ENCODE measurements at regions not wholly inside any gene's neighbourhood (a gene's known extent, or its start where the extent isn't known, plus 50 kb on each side); places are given as distances from the start of the nearest gene placed in this dataset.

- H2AFZ ChIP-seq (ENCODE audit: low read depth, low read length, severe bottlenecking), result no peak overlapping the region
- TF ChIP-seq CTCF (IDR thresholded peaks at IDR 0.05; ENCODE audit: insufficient read depth, low read length, poor library complexity, severe bottlenecking) (no peak), EZH2phosphoT487 (conservative IDR thresholded peaks at IDR 0.05; ENCODE audit: low read length) (no peak)
Observed at GRCh38 chr9:1718836-1719235, 296.3 kb upstream of the SMARCA2 start.

GRCh38 chr9:1721196-1721595 lies 294.0 kb upstream of the SMARCA2 start:
- H4K20me1 ChIP-seq (ENCODE audit: low read depth, low read length), result no peaks in the 10 kb centered on the region
- H3K79me2 ChIP-seq (ENCODE audit: insufficient read depth, low read length), result no peaks in the 10 kb centered on the region
- no peaks in the 10 kb centered on the region for H3K9me3 ChIP-seq (ENCODE audit: insufficient read depth, low read length)
- H3K9me2 ChIP-seq (replicated peaks; ENCODE audit: insufficient read depth, low read length), result no peaks in the 10 kb centered on the region
- H2AFZ ChIP-seq (ENCODE audit: low read depth, low read length, severe bottlenecking), result no peak overlapping the region
- H3K36me3 ChIP-seq (ENCODE audit: low read length), result no peaks in the 10 kb centered on the region
- H3K9ac ChIP-seq (ENCODE audit: low read length), result no peak overlapping the region
- H3K27me3 ChIP-seq (ENCODE audit: low read length), result no peaks in the 10 kb centered on the region
- H3F3A ChIP-seq (ENCODE audit: insufficient read depth), result no peaks in the 10 kb centered on the region
- H3K27ac ChIP-seq (ENCODE audit: low read depth, low read length), result no peak overlapping the region
- no peak overlapping the region for H3K4me2 ChIP-seq (ENCODE audit: low read depth, low read length, poor library complexity, severe bottlenecking)
- TF ChIP-seq EZH2phosphoT487 (conservative IDR thresholded peaks at IDR 0.05; ENCODE audit: low read length) (no peak), CTCF (IDR thresholded peaks at IDR 0.05; ENCODE audit: insufficient read depth, low read length, poor library complexity, severe bottlenecking) (no peak)
- no peak overlapping the region for H3K4me3 ChIP-seq (ENCODE audit: insufficient read depth, low read length, poor library complexity, severe bottlenecking)

More at GRCh38 chr9:1718836-1719235, 296.3 kb upstream of the SMARCA2 start:
- Histone ChIP-seq H3K79me2 (ENCODE audit: insufficient read depth, low read length) (no peaks in the 10 kb centered on the region), H3K9me2 (replicated peaks; ENCODE audit: insufficient read depth, low read length) (no peaks in the 10 kb centered on the region), H4K20me1 (ENCODE audit: low read depth, low read length) (no peaks in the 10 kb centered on the region), H3K4me3 (ENCODE audit: insufficient read depth, low read length, poor library complexity, severe bottlenecking) (no peak overlapping the region), H3K27me3 (ENCODE audit: low read length) (no peaks in the 10 kb centered on the region), H3K4me2 (ENCODE audit: low read depth, low read length, poor library complexity, severe bottlenecking) (no peak overlapping the region), H3K9ac (ENCODE audit: low read length) (no peak overlapping the region), H3K27ac (ENCODE audit: low read depth, low read length) (no peak overlapping the region), H3F3A (ENCODE audit: insufficient read depth) (no peaks in the 10 kb centered on the region), H3K36me3 (ENCODE audit: low read length) (no peaks in the 10 kb centered on the region), H3K9me3 (ENCODE audit: insufficient read depth, low read length) (no peaks in the 10 kb centered on the region)

- no peaks in the 10 kb centered on the region for H3K9me2 ChIP-seq (replicated peaks; ENCODE audit: insufficient read depth, low read length)
- no peaks in the 10 kb centered on the region for H3K36me3 ChIP-seq (ENCODE audit: low read length)
- H3K79me2 ChIP-seq (ENCODE audit: insufficient read depth, low read length), result no peaks in the 10 kb centered on the region
- H3K27ac ChIP-seq (ENCODE audit: low read depth, low read length), result no peak overlapping the region
- H3K4me3 ChIP-seq (ENCODE audit: insufficient read depth, low read length, poor library complexity, severe bottlenecking), result no peak overlapping the region
- H4K20me1 ChIP-seq (ENCODE audit: low read depth, low read length), result no peaks in the 10 kb centered on the region
- H2AFZ ChIP-seq (ENCODE audit: low read depth, low read length, severe bottlenecking), result no peak overlapping the region
- no peaks in the 10 kb centered on the region for H3F3A ChIP-seq (ENCODE audit: insufficient read depth)
- H3K27me3 ChIP-seq (ENCODE audit: low read length), result no peaks in the 10 kb centered on the region
- H3K9ac ChIP-seq (ENCODE audit: low read length), result no peak overlapping the region
- H3K9me3 ChIP-seq (ENCODE audit: insufficient read depth, low read length), result no peaks in the 10 kb centered on the region
- TF ChIP-seq EZH2phosphoT487 (conservative IDR thresholded peaks at IDR 0.05; ENCODE audit: low read length), result no peak
- no peak for TF ChIP-seq CTCF (IDR thresholded peaks at IDR 0.05; ENCODE audit: insufficient read depth, low read length, poor library complexity, severe bottlenecking)
- H3K4me2 ChIP-seq (ENCODE audit: low read depth, low read length, poor library complexity, severe bottlenecking), result no peak overlapping the region
Observed at GRCh38 chr9:1722404-1722803, 292.7 kb upstream of the SMARCA2 start.
